HG02938 (cell line): ENCODE measurements at regions not wholly inside any gene's neighbourhood (a gene's known extent, or its start where the extent isn't known, plus 50 kb on each side); places are given as distances from the start of the nearest gene placed in this dataset.
"Not testable (repeated sequence)": the region's sequence is repeated elsewhere in the genome, so short reads cannot be mapped to it uniquely, and the experiment has no call there.

Experiments
- ATAC-seq: cut with Tn5 transposase; IDR thresholded peaks from one replicate; pipeline ENCODE4 v1.9.1; 2021; ENCODE audit warnings: mild to moderate bottlenecking, moderate library complexity; ENCODE audit not compliant: unreplicated experiment

- ATAC-seq = no peak
Observed at GRCh38 chr4:93888308-93888707, 59.8 kb downstream of the ATOH1 start.

- no peak for ATAC-seq
Observed at GRCh38 chr4:93888768-93889167, 60.2 kb downstream of the ATOH1 start.

- no peak for ATAC-seq
Observed at GRCh38 chr4:93891244-93891643, 62.7 kb downstream of the ATOH1 start.

GRCh38 chr4:93894995-93895394 is 66.4 kb downstream of the ATOH1 start:
- ATAC-seq = no peak

- ATAC-seq = no peak
Observed at GRCh38 chr4:93896516-93896915, 68.0 kb downstream of the ATOH1 start.

- peak; percentile 55 for ATAC-seq
Observed at GRCh38 chr4:93897559-93897958, 69.0 kb downstream of the ATOH1 start.

- no peak for ATAC-seq
Observed at GRCh38 chr4:93908778-93909177, 80.2 kb downstream of the ATOH1 start.

GRCh38 chr4:93911671-93912070 is 83.1 kb downstream of the ATOH1 start:
- ATAC-seq = no peak

- no peak for ATAC-seq
Observed at GRCh38 chr4:93912146-93912545, 83.6 kb downstream of the ATOH1 start.

GRCh38 chr4:93918856-93919255 is 90.3 kb downstream of the ATOH1 start:
- ATAC-seq = no peak

GRCh38 chr4:93923570-93923969 is 95.0 kb downstream of the ATOH1 start:
- not testable (repeated sequence) for ATAC-seq

- no peak for ATAC-seq
Observed at GRCh38 chr4:93947286-93947685, 118.7 kb downstream of the ATOH1 start.

- not testable (repeated sequence) for ATAC-seq
Observed at GRCh38 chr4:93950239-93950638, 121.7 kb downstream of the ATOH1 start.

GRCh38 chr4:93957186-93957585 is 128.6 kb downstream of the ATOH1 start:
- no peak for ATAC-seq

GRCh38 chr4:93960450-93960849 is 131.9 kb downstream of the ATOH1 start:
- ATAC-seq = no peak

- ATAC-seq = no peak
Observed at GRCh38 chr4:93960916-93961315, 132.4 kb downstream of the ATOH1 start.

- ATAC-seq = no peak
Observed at GRCh38 chr4:93981594-93981993, 153.0 kb downstream of the ATOH1 start.

- ATAC-seq = no peak
Observed at GRCh38 chr4:93982255-93982654, 153.7 kb downstream of the ATOH1 start.

GRCh38 chr4:93983140-93983539 is 154.6 kb downstream of the ATOH1 start:
- peak; percentile 97 for ATAC-seq

- ATAC-seq = no peak
Observed at GRCh38 chr4:93994175-93994994, 165.8 kb downstream of the ATOH1 start.

GRCh38 chr4:93996895-93997294 is 168.3 kb downstream of the ATOH1 start:
- ATAC-seq = no peak

GRCh38 chr4:94000559-94000958 is 172.0 kb downstream of the ATOH1 start:
- ATAC-seq = no peak

- ATAC-seq = no peak
Observed at GRCh38 chr4:94006932-94007331, 178.4 kb downstream of the ATOH1 start.
